ENCODE measurements at regions not wholly inside any gene's neighbourhood (a gene's known extent, or its start where the extent isn't known, plus 50 kb on each side); places are given as distances from the start of the nearest gene placed in this dataset.

GRCh38 chr12:88435334-88436076 lies 144.8 kb downstream of the KITLG start:
- no peaks in the 10 kb centered on the region for H3K36me3 ChIP-seq
- DNase-seq (no peak), ATAC-seq (no peak)
- H3K4me1 ChIP-seq = peaks cover 0 to 9% (median 0%) of the 10 kb centered on the region in 4 donors
- intact Hi-C loops (cut with DNase I) = no loop called here
- H3K27me3 ChIP-seq = no peaks in the 10 kb centered on the region
- TF ChIP-seq, protein P1, sequence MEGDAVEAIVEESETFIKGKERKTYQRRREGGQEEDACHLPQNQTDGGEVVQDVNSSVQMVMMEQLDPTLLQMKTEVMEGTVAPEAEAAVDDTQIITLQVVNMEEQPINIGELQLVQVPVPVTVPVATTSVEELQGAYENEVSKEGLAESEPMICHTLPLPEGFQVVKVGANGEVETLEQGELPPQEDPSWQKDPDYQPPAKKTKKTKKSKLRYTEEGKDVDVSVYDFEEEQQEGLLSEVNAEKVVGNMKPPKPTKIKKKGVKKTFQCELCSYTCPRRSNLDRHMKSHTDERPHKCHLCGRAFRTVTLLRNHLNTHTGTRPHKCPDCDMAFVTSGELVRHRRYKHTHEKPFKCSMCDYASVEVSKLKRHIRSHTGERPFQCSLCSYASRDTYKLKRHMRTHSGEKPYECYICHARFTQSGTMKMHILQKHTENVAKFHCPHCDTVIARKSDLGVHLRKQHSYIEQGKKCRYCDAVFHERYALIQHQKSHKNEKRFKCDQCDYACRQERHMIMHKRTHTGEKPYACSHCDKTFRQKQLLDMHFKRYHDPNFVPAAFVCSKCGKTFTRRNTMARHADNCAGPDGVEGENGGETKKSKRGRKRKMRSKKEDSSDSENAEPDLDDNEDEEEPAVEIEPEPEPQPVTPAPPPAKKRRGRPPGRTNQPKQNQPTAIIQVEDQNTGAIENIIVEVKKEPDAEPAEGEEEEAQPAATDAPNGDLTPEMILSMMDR (IDR thresholded peaks at IDR 0.05) = no peak
- no peak for TF ChIP-seq POLR2A (IDR thresholded peaks at IDR 0.05)
- H3K9me3 ChIP-seq = no peaks in the 10 kb centered on the region
- H3K4me3 ChIP-seq = no peak overlapping the region
- WGBS (ENCODE audit: insufficient coverage, low coverage, low lambda C conversion rate, missing lambda C conversion rate) = 77% methylated on average over 4 of the region's 4 CpGs
- H3K27ac ChIP-seq = no peak overlapping the region

DNA sequence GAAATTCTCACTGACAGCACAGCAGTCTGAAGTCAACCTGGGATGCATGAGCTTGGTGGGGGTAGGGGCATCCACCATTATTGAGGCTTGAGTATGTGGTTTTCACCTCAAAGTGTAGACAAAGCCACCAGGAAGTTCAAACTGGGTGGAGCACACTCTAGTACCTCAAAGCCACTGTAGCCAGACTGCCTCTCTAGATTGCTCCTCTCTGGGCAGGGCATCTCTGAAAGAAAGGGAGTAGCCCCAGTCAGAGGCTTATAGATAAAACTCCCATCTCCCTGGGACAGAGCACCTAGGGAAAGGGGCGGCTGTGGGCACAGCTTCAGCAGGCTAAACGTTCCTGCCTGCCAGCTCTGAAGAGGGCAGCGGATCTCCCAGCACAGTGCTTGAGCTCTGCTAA lies 143.0 kb downstream of the KITLG start:
- TF ChIP-seq POLR2A (IDR thresholded peaks at IDR 0.05) = no peak
- TF ChIP-seq, protein P1 (IDR thresholded peaks at IDR 0.05) = no peak
- Histone ChIP-seq H3K4me3 (no peak overlapping the region), H3K4me1 (peaks cover 0 to 9% (median 0%) of the 10 kb centered on the region in 4 donors), H3K9me3 (no peaks in the 10 kb centered on the region), H3K27ac (no peak overlapping the region), H3K36me3 (no peaks in the 10 kb centered on the region), H3K27me3 (no peaks in the 10 kb centered on the region)
- no CpG with 5 or more reads among the region's 3 CpGs for WGBS (ENCODE audit: insufficient coverage, low coverage, low lambda C conversion rate, missing lambda C conversion rate)
- DNase-seq (no peak), ATAC-seq (no peak)
- intact Hi-C loops (cut with DNase I) = no loop called here

Small RNA genes lying in the stretch of these regions (small RNA-seq; reads per million reads assigned to genes)
- 0 reads per million in 2 experiments for gene RF00019
